Breast epithelium (tissue), 3 donors: ENCODE measurements at regions not wholly inside any gene's neighbourhood (a gene's known extent, or its start where the extent isn't known, plus 50 kb on each side); places are given as distances from the start of the nearest gene placed in this dataset.

Experiments
- CTCF ChIP-seq, 3 donors: fragments of 450-650 bp; IDR thresholded peaks; one replicate each; pipeline ENCODE4 v1.5.1; 2016 to 2017; ENCODE audit warnings: antibody characterized with exemption in 3 of 3, mild to moderate bottlenecking in 3 of 3, moderate library complexity in 3 of 3
- POLR2AphosphoS5 ChIP-seq, 3 donors: sonication (generic); formaldehyde crosslinking; IDR thresholded peaks; one replicate each; pipeline ENCODE4 v1.6.1; 2017; ENCODE audit warnings: antibody characterized with exemption in 3 of 3

GRCh38 chr14:36383767-36384431, 63.5 kb upstream of the MBIP start:
- TF ChIP-seq CTCF (IDR thresholded peaks at IDR 0.05) (no peak), POLR2AphosphoS5 (IDR thresholded peaks at IDR 0.05) (no peak)
